ENCODE measurements at regions not wholly inside any gene's neighbourhood (a gene's known extent, or its start where the extent isn't known, plus 50 kb on each side); places are given as distances from the start of the nearest gene placed in this dataset.

DNA sequence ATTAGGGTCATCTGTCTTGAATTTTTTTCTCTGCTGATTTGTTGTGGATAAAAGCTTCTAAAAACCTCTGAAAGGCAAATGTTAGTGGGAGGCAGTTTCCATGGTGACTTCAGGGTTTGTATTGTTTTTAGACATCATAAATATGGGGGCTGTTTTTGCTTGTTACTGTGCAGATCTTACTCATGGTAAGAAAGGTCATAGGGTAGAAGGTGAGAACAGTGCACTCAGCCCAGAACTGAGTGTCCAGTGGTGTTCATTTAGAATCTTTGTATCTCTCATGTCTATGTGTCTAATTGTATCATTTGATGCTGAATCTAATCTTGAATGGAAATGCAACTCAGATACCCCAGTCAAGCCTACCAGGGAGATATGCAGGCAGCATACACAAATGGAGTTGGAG lies 609.8 kb downstream of the ZNF674 start:
- ChIA-PET CTCF (no interaction called here), POLR2A (no interaction called here)
- DNase-seq (ENCODE audit: low read depth in 1 of 2, low spot score in 1 of 2) (no peak), FAIRE-seq (no peak), ATAC-seq (no peak)
- H3K4me1 ChIP-seq: no peaks in the 10 kb centered on the region
- H3K27ac ChIP-seq: no peak overlapping the region
- TF ChIP-seq RFX5 (IDR thresholded peaks at IDR 0.05): no peak
- no peak overlapping the region for H3K4me2 ChIP-seq
- H3K4me3 ChIP-seq: no peak overlapping the region
- peaks cover 7% of the 10 kb centered on the region; the same call in 1 of the 3 replicates for H3K9me3 ChIP-seq

- FAIRE-seq (no peak), ATAC-seq (no peak), DNase-seq (ENCODE audit: low read depth in 1 of 2, low spot score in 1 of 2) (no peak)
- Histone ChIP-seq H3K4me1 (no peaks in the 10 kb centered on the region), H3K9me3 (no peaks in the 10 kb centered on the region), H3K4me3 (no peak overlapping the region), H3K4me2 (no peak overlapping the region), H3K27ac (no peak overlapping the region)
- TF ChIP-seq CHD4 (IDR thresholded peaks at IDR 0.05; ENCODE audit: borderline replicate concordance) (no peak), HOXB5 (CRISPR knock-in tag; IDR thresholded peaks at IDR 0.05) (no peak), USF2 (IDR thresholded peaks at IDR 0.05) (no peak), JUNB (IDR thresholded peaks at IDR 0.05) (no peak), ESRRA (IDR thresholded peaks at IDR 0.05; ENCODE audit: borderline replicate concordance, low read length) (no peak), HOXA7 (CRISPR knock-in tag; IDR thresholded peaks at IDR 0.05) (no peak), JUN (IDR thresholded peaks at IDR 0.05) (no peak), RAD21 (conservative IDR thresholded peaks at IDR 0.05 in 1 of 2, IDR thresholded peaks at IDR 0.05 in 1 of 2) (no peak), RNF2 (IDR thresholded peaks at IDR 0.05; ENCODE audit: borderline replicate concordance, low read depth) (no peak), HOXB13 (CRISPR knock-in tag; IDR thresholded peaks at IDR 0.05; ENCODE audit: low read depth) (no peak), NFE2L2 (conservative IDR thresholded peaks at IDR 0.05; ENCODE audit: low read length) (no peak), REST (IDR thresholded peaks at IDR 0.05) (no peak), HEYL (CRISPR knock-in tag; IDR thresholded peaks at IDR 0.05) (no peak), HDAC2 (IDR thresholded peaks at IDR 0.05) (no peak), PHF8 (IDR thresholded peaks at IDR 0.05; ENCODE audit: borderline replicate concordance, low read depth) (no peak), FOXS1 (CRISPR knock-in tag; IDR thresholded peaks at IDR 0.05) (no peak), RFX5 (IDR thresholded peaks at IDR 0.05) (no peak)
- TF ChIP-seq, protein P1, sequence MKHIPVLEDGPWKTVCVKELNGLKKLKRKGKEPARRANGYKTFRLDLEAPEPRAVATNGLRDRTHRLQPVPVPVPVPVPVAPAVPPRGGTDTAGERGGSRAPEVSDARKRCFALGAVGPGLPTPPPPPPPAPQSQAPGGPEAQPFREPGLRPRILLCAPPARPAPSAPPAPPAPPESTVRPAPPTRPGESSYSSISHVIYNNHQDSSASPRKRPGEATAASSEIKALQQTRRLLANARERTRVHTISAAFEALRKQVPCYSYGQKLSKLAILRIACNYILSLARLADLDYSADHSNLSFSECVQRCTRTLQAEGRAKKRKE (CRISPR knock-in tag; IDR thresholded peaks at IDR 0.05; ENCODE audit: low read depth): no peak
- TF ChIP-seq, protein P2, sequence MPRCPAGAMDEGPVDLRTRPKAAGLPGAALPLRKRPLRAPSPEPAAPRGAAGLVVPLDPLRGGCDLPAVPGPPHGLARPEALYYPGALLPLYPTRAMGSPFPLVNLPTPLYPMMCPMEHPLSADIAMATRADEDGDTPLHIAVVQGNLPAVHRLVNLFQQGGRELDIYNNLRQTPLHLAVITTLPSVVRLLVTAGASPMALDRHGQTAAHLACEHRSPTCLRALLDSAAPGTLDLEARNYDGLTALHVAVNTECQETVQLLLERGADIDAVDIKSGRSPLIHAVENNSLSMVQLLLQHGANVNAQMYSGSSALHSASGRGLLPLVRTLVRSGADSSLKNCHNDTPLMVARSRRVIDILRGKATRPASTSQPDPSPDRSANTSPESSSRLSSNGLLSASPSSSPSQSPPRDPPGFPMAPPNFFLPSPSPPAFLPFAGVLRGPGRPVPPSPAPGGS (IDR thresholded peaks at IDR 0.05): no peak
- TF ChIP-seq, protein P3, sequence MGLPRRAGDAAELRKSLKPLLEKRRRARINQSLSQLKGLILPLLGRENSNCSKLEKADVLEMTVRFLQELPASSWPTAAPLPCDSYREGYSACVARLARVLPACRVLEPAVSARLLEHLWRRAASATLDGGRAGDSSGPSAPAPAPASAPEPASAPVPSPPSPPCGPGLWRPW (IDR thresholded peaks at IDR 0.05): no peak
- WGBS (ENCODE audit: missing lambda C conversion rate): 73% methylated on average over 3 of the region's 3 CpGs
- ChIA-PET POLR2A (no interaction called here), CTCF (no interaction called here)
These were observed 632.9 kb downstream of the ZNF674 start for GRCh38 chrX:45912316-45912715.
